PC-9 (cell line): ENCODE measurements at regions not wholly inside any gene's neighbourhood (a gene's known extent, or its start where the extent isn't known, plus 50 kb on each side); places are given as distances from the start of the nearest gene placed in this dataset.

Experiments
- BruUV-seq: library from RNA; stranded (reverse); fragments of 400-500 nt; replicated peaks from 2 replicates; lab custom pipeline; 2021; lab: Mats Ljungman, UMichigan
- CTCF ChIA-PET: fragments of 300-600 bp; sonication (Branson Sonifier 250); formaldehyde crosslinking; loops from one replicate; lab custom pipeline; 2022; ENCODE audit warnings: antibody characterized with exemption; lab: Charles Lee
- POLR2A ChIA-PET: fragments of 300-600 bp; sonication (Branson Sonifier 250); formaldehyde crosslinking; loops from one replicate; lab custom pipeline; 2022; ENCODE audit warnings: antibody characterized with exemption; ENCODE audit not compliant: unreplicated experiment; lab: Charles Lee
- DNase-seq, 2 experiments: peaks; one replicate each; pipeline versions ENCODE4 v3.0.0 to v3.0.0-alpha.2; 2015 to 2022; ENCODE audit warnings: mixed read lengths in 1 of 2
- H2AFZ ChIP-seq: fragments of 200-600 bp; sonication (generic); 2 replicates; pipeline ENCODE4 v1.8.1; 2017; ENCODE audit warnings: antibody characterized with exemption
- H3F3A ChIP-seq: fragments of 200-600 bp; sonication (generic); 2 replicates; pipeline ENCODE4 v1.8.1; 2017; ENCODE audit warnings: antibody characterized with exemption, mild to moderate bottlenecking, low read depth; ENCODE audit not compliant: insufficient read depth
- H3K27ac ChIP-seq: fragments of 200-600 bp; sonication (generic); 2 replicates; pipeline ENCODE4 v1.6.1; 2016; ENCODE audit warnings: mixed run types
- H3K27me3 ChIP-seq: fragments of 200-600 bp; sonication (generic); 2 replicates; pipeline ENCODE4 v1.6.1; 2016; ENCODE audit warnings: low read depth, mixed run types; ENCODE audit not compliant: insufficient read depth
- H3K36me3 ChIP-seq: fragments of 200-600 bp; sonication (generic); 2 replicates; pipeline ENCODE4 v1.6.1; 2016; ENCODE audit warnings: low read depth, mixed run types
- H3K4me1 ChIP-seq: fragments of 200-600 bp; sonication (generic); replicated peaks from 2 replicates; pipeline ENCODE4 v1.6.1; 2016; ENCODE audit warnings: mixed run types; ENCODE audit not compliant: insufficient read depth
- H3K4me2 ChIP-seq: fragments of 200-600 bp; sonication (generic); 2 replicates; pipeline ENCODE4 v1.6.1; 2017; ENCODE audit warnings: mixed run types
- H3K4me3 ChIP-seq: fragments of 200-600 bp; sonication (generic); 2 replicates; pipeline ENCODE4 v1.6.1; 2016; ENCODE audit warnings: mixed run types
- H3K79me2 ChIP-seq: fragments of 200-600 bp; sonication (generic); 2 replicates; pipeline ENCODE4 v1.6.1; 2017; ENCODE audit warnings: low read depth, mixed run types
- H3K9me2 ChIP-seq: fragments of 200-600 bp; sonication (generic); 2 replicates; pipeline ENCODE4 v1.8.1; 2017; ENCODE audit warnings: mild to moderate bottlenecking; ENCODE audit not compliant: insufficient read depth
- H3K9me3 ChIP-seq: fragments of 200-600 bp; sonication (generic); 2 replicates; pipeline ENCODE4 v1.8.1; 2016; ENCODE audit warnings: low read depth; ENCODE audit not compliant: insufficient read depth
- H4K20me1 ChIP-seq: fragments of 200-600 bp; sonication (generic); 2 replicates; pipeline ENCODE4 v1.8.1; 2017; ENCODE audit not compliant: insufficient read depth
- CTCF ChIP-seq: fragments of 200-600 bp; sonication (generic); conservative IDR thresholded peaks from 2 replicates; pipeline ENCODE4 v1.6.1; 2017; ENCODE audit warnings: mixed run types, antibody characterized with exemption, mild to moderate bottlenecking, moderate library complexity
- EZH2 ChIP-seq: fragments of 200-600 bp; sonication (generic); IDR thresholded peaks from 2 replicates; pipeline ENCODE4 v1.8.0; 2017; ENCODE audit warnings: antibody characterized with exemption, low read depth
- intact Hi-C: fragments of 100-400 bp; cut with micrococcal nuclease; formaldehyde crosslinking; loops from one replicate; pipeline ENCODE4 v1.10.0; 2022; ENCODE audit not compliant: unreplicated experiment

GRCh38 chr16:66304151-66304550 lies 62.3 kb upstream of the CDH5 start:
- Histone ChIP-seq H4K20me1 (no peaks in the 10 kb centered on the region), H3K79me2 (no peaks in the 10 kb centered on the region), H3K4me2 (no peak overlapping the region), H3K36me3 (no peaks in the 10 kb centered on the region), H3K4me3 (no peak overlapping the region), H3K9me3 (no peaks in the 10 kb centered on the region; the same call in 1 of the 2 replicates), H3K27ac (no peak overlapping the region), H3F3A (no peaks in the 10 kb centered on the region), H3K4me1 (no peaks in the 10 kb centered on the region), H3K27me3 (peaks cover 14% of the 10 kb centered on the region; the same call in 1 of the 2 replicates), H2AFZ (no peak overlapping the region), H3K9me2 (no peaks in the 10 kb centered on the region)
- BruUV-seq, result no TSS peak
- TF ChIP-seq CTCF (no peak), EZH2 (no peak)
- POLR2A ChIA-PET, result no interaction called here
- intact Hi-C loops, result no loop called here
- CTCF ChIA-PET, result no interaction called here
- no peak for DNase-seq

- DNase-seq, result no peak
- Histone ChIP-seq H3K4me1 (peaks cover 19% of the 10 kb centered on the region), H3K9me3 (no peaks in the 10 kb centered on the region; the same call in 1 of the 2 replicates), H3K9me2 (no peaks in the 10 kb centered on the region), H3K4me3 (no peak overlapping the region), H3K27me3 (peaks cover 12% of the 10 kb centered on the region; the same call in 1 of the 2 replicates), H3F3A (no peaks in the 10 kb centered on the region), H3K27ac (no peak overlapping the region), H3K79me2 (no peaks in the 10 kb centered on the region), H4K20me1 (no peaks in the 10 kb centered on the region), H3K36me3 (no peaks in the 10 kb centered on the region), H3K4me2 (no peak overlapping the region), H2AFZ (no peak overlapping the region)
- TF ChIP-seq CTCF (no peak), EZH2 (no peak)
- POLR2A ChIA-PET, result no interaction called here
- intact Hi-C loops, result no loop called here
- no TSS peak for BruUV-seq
- CTCF ChIA-PET, result no interaction called here
Observed at GRCh38 chr16:66300501-66300900, 66.0 kb upstream of the CDH5 start.

DNA sequence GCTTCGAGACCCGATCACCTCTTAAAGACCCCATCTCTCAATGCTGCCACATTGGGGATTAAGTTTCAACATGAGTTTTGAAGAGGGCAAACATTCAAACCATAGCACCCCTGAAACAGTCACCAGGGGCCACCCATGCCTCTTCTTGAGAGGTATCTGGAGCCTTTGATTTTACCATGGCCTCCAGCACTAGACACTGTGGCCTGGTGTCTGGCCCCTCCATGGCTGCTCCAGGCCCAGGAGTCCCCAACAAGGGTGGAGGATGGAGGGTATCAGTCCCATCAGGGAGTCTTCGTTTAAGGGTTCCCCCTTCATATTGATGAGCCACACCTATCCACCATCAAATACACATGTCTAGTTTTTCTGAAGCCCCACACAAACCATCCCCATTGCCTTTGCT lies 66.5 kb upstream of the CDH5 start:
- CTCF ChIA-PET, result no interaction called here
- intact Hi-C loops, result no loop called here
- H3K9me2 ChIP-seq, result no peaks in the 10 kb centered on the region
- H3K9me3 ChIP-seq, result no peaks in the 10 kb centered on the region; the same call in 1 of the 2 replicates
- BruUV-seq, result no TSS peak
- no peak overlapping the region for H2AFZ ChIP-seq
- peaks cover 22% of the 10 kb centered on the region for H3K4me1 ChIP-seq
- H3K36me3 ChIP-seq, result no peaks in the 10 kb centered on the region
- H3F3A ChIP-seq, result no peaks in the 10 kb centered on the region
- no peak overlapping the region for H3K27ac ChIP-seq
- TF ChIP-seq CTCF (no peak), EZH2 (no peak)
- H3K4me3 ChIP-seq, result no peak overlapping the region
- no peaks in the 10 kb centered on the region for H3K79me2 ChIP-seq
- no peaks in the 10 kb centered on the region for H4K20me1 ChIP-seq
- no peak overlapping the region for H3K4me2 ChIP-seq
- POLR2A ChIA-PET, result no interaction called here
- DNase-seq, result no peak
- H3K27me3 ChIP-seq, result peaks cover 12% of the 10 kb centered on the region; the same call in 1 of the 2 replicates
